HUDEP-2 (cell line): ENCODE measurements at regions not wholly inside any gene's neighbourhood (a gene's known extent, or its start where the extent isn't known, plus 50 kb on each side); places are given as distances from the start of the nearest gene placed in this dataset.
"Not testable (repeated sequence)": the region's sequence is repeated elsewhere in the genome, so short reads cannot be mapped to it uniquely, and the experiment has no call there.

Experiments used
- DNase-seq, 76 experiments: peaks; one replicate each; lab custom pipeline; 2025; ENCODE audit not compliant: unreplicated experiment in 76 of 76; lab: John Stamatoyannopoulos, UW

- DNase-seq: not testable (repeated sequence)
Measured at GRCh38 chr1:224029286-224030025, 84.5 kb upstream of the FBXO28 start.

- DNase-seq: not testable (repeated sequence)
Measured at GRCh38 chr1:224028802-224029201, 85.1 kb upstream of the FBXO28 start.

GRCh38 chr1:224023122-224023521 lies 90.8 kb upstream of the FBXO28 start:
- not testable (repeated sequence) for DNase-seq

GRCh38 chr1:224022249-224022970 lies 91.5 kb upstream of the FBXO28 start:
- DNase-seq: not testable (repeated sequence)

- DNase-seq: not testable (repeated sequence)
Measured at GRCh38 chr1:224019866-224020265, 94.0 kb upstream of the FBXO28 start.

- DNase-seq: not testable (repeated sequence)
Measured at GRCh38 chr1:224015782-224016181, 98.1 kb upstream of the FBXO28 start.

- no peak for DNase-seq
Measured at GRCh38 chr1:224014330-224014649, 99.6 kb upstream of the FBXO28 start.

GRCh38 chr1:224013626-224014329 lies 100.1 kb upstream of the FBXO28 start:
- not testable (repeated sequence) for DNase-seq

- DNase-seq: not testable (repeated sequence)
Measured at GRCh38 chr1:224012807-224013434, 101.0 kb upstream of the FBXO28 start.

GRCh38 chr1:224012162-224012561 lies 101.7 kb upstream of the FBXO28 start:
- not testable (repeated sequence) for DNase-seq

- not testable (repeated sequence) for DNase-seq
Measured at GRCh38 chr1:224011751-224012150, 102.2 kb upstream of the FBXO28 start.

- DNase-seq: not testable (repeated sequence)
Measured at GRCh38 chr1:224011153-224011552, 102.8 kb upstream of the FBXO28 start.

GRCh38 chr1:224005973-224006372 lies 107.9 kb upstream of the FBXO28 start:
- not testable (repeated sequence) for DNase-seq

GRCh38 chr1:224004552-224005315 lies 109.2 kb upstream of the FBXO28 start:
- DNase-seq: peak in 36 of 76 experiments; percentile 2 to 57 (median 24)

- DNase-seq: not testable (repeated sequence)
Measured at GRCh38 chr1:224003896-224004295, 110.0 kb upstream of the FBXO28 start.

- DNase-seq: not testable (repeated sequence)
Measured at GRCh38 chr1:224001757-224002156, 112.2 kb upstream of the FBXO28 start.

- not testable (repeated sequence) for DNase-seq
Measured at GRCh38 chr1:223999761-224000160, 114.2 kb upstream of the FBXO28 start.

GRCh38 chr1:223998676-223999455 lies 115.0 kb upstream of the FBXO28 start:
- not testable (repeated sequence) for DNase-seq

- DNase-seq: not testable (repeated sequence)
Measured at GRCh38 chr1:223996376-223996775, 117.5 kb upstream of the FBXO28 start.
